GM19438 (cell line): ENCODE measurements at regions not wholly inside any gene's neighbourhood (a gene's known extent, or its start where the extent isn't known, plus 50 kb on each side); places are given as distances from the start of the nearest gene placed in this dataset.
"Not testable (repeated sequence)": the region's sequence is repeated elsewhere in the genome, so short reads cannot be mapped to it uniquely, and the experiment has no call there.

Source experiments
- ATAC-seq: cut with Tn5 transposase; IDR thresholded peaks from one replicate; pipeline ENCODE4 v1.9.1; 2021; ENCODE audit warnings: low read depth; ENCODE audit not compliant: unreplicated experiment

GRCh38 chr6:4677751-4678065 lies 98.5 kb upstream of the CDYL start:
- ATAC-seq: no peak

- no peak for ATAC-seq
These were observed 99.0 kb upstream of the CDYL start for GRCh38 chr6:4677011-4677750.

- ATAC-seq: no peak
These were observed 100.2 kb upstream of the CDYL start for GRCh38 chr6:4676016-4676415.

- no peak for ATAC-seq
These were observed 101.1 kb upstream of the CDYL start for GRCh38 chr6:4675121-4675520.

GRCh38 chr6:4673861-4674260 lies 102.3 kb upstream of the CDYL start:
- ATAC-seq: no peak

- ATAC-seq: no peak
These were observed 103.4 kb upstream of the CDYL start for GRCh38 chr6:4672772-4673171.

- no peak for ATAC-seq
These were observed 104.6 kb upstream of the CDYL start for GRCh38 chr6:4671587-4672115.

GRCh38 chr6:4670824-4671409 lies 105.3 kb upstream of the CDYL start:
- ATAC-seq: no peak

GRCh38 chr6:4670290-4670689 lies 105.9 kb upstream of the CDYL start:
- ATAC-seq: no peak

GRCh38 chr6:4668271-4669179 lies 107.7 kb upstream of the CDYL start:
- ATAC-seq: no peak

GRCh38 chr6:4667591-4667990 lies 108.6 kb upstream of the CDYL start:
- ATAC-seq: no peak

GRCh38 chr6:4666886-4667513 lies 109.2 kb upstream of the CDYL start:
- no peak for ATAC-seq

GRCh38 chr6:4665489-4666417 lies 110.5 kb upstream of the CDYL start:
- no peak for ATAC-seq

- ATAC-seq: no peak
These were observed 111.3 kb upstream of the CDYL start for GRCh38 chr6:4664911-4665310.

GRCh38 chr6:4664117-4664626 lies 112.0 kb upstream of the CDYL start:
- ATAC-seq: no peak

- no peak for ATAC-seq
These were observed 113.3 kb upstream of the CDYL start for GRCh38 chr6:4662886-4663285.

- ATAC-seq: no peak
These were observed 114.8 kb upstream of the CDYL start for GRCh38 chr6:4661391-4661790.

- ATAC-seq: no peak
These were observed 115.6 kb upstream of the CDYL start for GRCh38 chr6:4660377-4661321.

- ATAC-seq: not testable (repeated sequence)
These were observed 116.5 kb upstream of the CDYL start for GRCh38 chr6:4659719-4660118.
